ENCODE measurements at regions not wholly inside any gene's neighbourhood (a gene's known extent, or its start where the extent isn't known, plus 50 kb on each side); places are given as distances from the start of the nearest gene placed in this dataset.

GRCh38 chr12:71303199-71303598 lies 136.4 kb upstream of the LGR5 start:
- TF ChIP-seq CTCF (IDR thresholded peaks at IDR 0.05; ENCODE audit: insufficient read depth, low read depth, low read length) = no peak
- no peak for TF ChIP-seq EZH2 (IDR thresholded peaks at IDR 0.05; ENCODE audit: insufficient read depth, low read length)

All from astrocyte (in vitro differentiated cells and primary cell).